PC-9 (cell line): ENCODE measurements at regions not wholly inside any gene's neighbourhood (a gene's known extent, or its start where the extent isn't known, plus 50 kb on each side); places are given as distances from the start of the nearest gene placed in this dataset.

ENCODE experiments used
- BruUV-seq: library from RNA; stranded (reverse); fragments of 400-500 nt; replicated peaks from 2 replicates; lab custom pipeline; 2021; lab: Mats Ljungman, UMichigan
- CTCF ChIA-PET: fragments of 300-600 bp; sonication (Branson Sonifier 250); formaldehyde crosslinking; loops from one replicate; lab custom pipeline; 2022; ENCODE audit warnings: antibody characterized with exemption; lab: Charles Lee
- POLR2A ChIA-PET: fragments of 300-600 bp; sonication (Branson Sonifier 250); formaldehyde crosslinking; loops from one replicate; lab custom pipeline; 2022; ENCODE audit warnings: antibody characterized with exemption; ENCODE audit not compliant: unreplicated experiment; lab: Charles Lee
- DNase-seq, 2 experiments: peaks; one replicate each; pipeline versions ENCODE4 v3.0.0 to v3.0.0-alpha.2; 2015 to 2022; ENCODE audit warnings: mixed read lengths in 1 of 2
- H2AFZ ChIP-seq: fragments of 200-600 bp; sonication (generic); 2 replicates; pipeline ENCODE4 v1.8.1; 2017; ENCODE audit warnings: antibody characterized with exemption
- H3F3A ChIP-seq: fragments of 200-600 bp; sonication (generic); 2 replicates; pipeline ENCODE4 v1.8.1; 2017; ENCODE audit warnings: antibody characterized with exemption, mild to moderate bottlenecking, low read depth; ENCODE audit not compliant: insufficient read depth
- H3K27ac ChIP-seq: fragments of 200-600 bp; sonication (generic); 2 replicates; pipeline ENCODE4 v1.6.1; 2016; ENCODE audit warnings: mixed run types
- H3K27me3 ChIP-seq: fragments of 200-600 bp; sonication (generic); 2 replicates; pipeline ENCODE4 v1.6.1; 2016; ENCODE audit warnings: low read depth, mixed run types; ENCODE audit not compliant: insufficient read depth
- H3K36me3 ChIP-seq: fragments of 200-600 bp; sonication (generic); 2 replicates; pipeline ENCODE4 v1.6.1; 2016; ENCODE audit warnings: low read depth, mixed run types
- H3K4me1 ChIP-seq: fragments of 200-600 bp; sonication (generic); replicated peaks from 2 replicates; pipeline ENCODE4 v1.6.1; 2016; ENCODE audit warnings: mixed run types; ENCODE audit not compliant: insufficient read depth
- H3K4me2 ChIP-seq: fragments of 200-600 bp; sonication (generic); 2 replicates; pipeline ENCODE4 v1.6.1; 2017; ENCODE audit warnings: mixed run types
- H3K4me3 ChIP-seq: fragments of 200-600 bp; sonication (generic); 2 replicates; pipeline ENCODE4 v1.6.1; 2016; ENCODE audit warnings: mixed run types
- H3K79me2 ChIP-seq: fragments of 200-600 bp; sonication (generic); 2 replicates; pipeline ENCODE4 v1.6.1; 2017; ENCODE audit warnings: low read depth, mixed run types
- H3K9me2 ChIP-seq: fragments of 200-600 bp; sonication (generic); 2 replicates; pipeline ENCODE4 v1.8.1; 2017; ENCODE audit warnings: mild to moderate bottlenecking; ENCODE audit not compliant: insufficient read depth
- H3K9me3 ChIP-seq: fragments of 200-600 bp; sonication (generic); 2 replicates; pipeline ENCODE4 v1.8.1; 2016; ENCODE audit warnings: low read depth; ENCODE audit not compliant: insufficient read depth
- H4K20me1 ChIP-seq: fragments of 200-600 bp; sonication (generic); 2 replicates; pipeline ENCODE4 v1.8.1; 2017; ENCODE audit not compliant: insufficient read depth
- EZH2 ChIP-seq: fragments of 200-600 bp; sonication (generic); IDR thresholded peaks from 2 replicates; pipeline ENCODE4 v1.8.0; 2017; ENCODE audit warnings: antibody characterized with exemption, low read depth
- intact Hi-C: fragments of 100-400 bp; cut with micrococcal nuclease; formaldehyde crosslinking; loops from one replicate; pipeline ENCODE4 v1.10.0; 2022; ENCODE audit not compliant: unreplicated experiment
- TF ChIP-seq, protein P1 (sequence below): fragments of 200-600 bp; sonication (generic); conservative IDR thresholded peaks from 2 replicates; pipeline ENCODE4 v1.6.1; 2017; ENCODE audit warnings: mixed run types, antibody characterized with exemption, mild to moderate bottlenecking, moderate library complexity

GRCh38 chr12:105920161-105920684, 218.5 kb downstream of the NUAK1 start:
- no peaks in the 10 kb centered on the region for H4K20me1 ChIP-seq
- H3K36me3 ChIP-seq: no peaks in the 10 kb centered on the region
- intact Hi-C loops: no loop called here
- no peak overlapping the region for H3K27ac ChIP-seq
- TF ChIP-seq, protein P1, sequence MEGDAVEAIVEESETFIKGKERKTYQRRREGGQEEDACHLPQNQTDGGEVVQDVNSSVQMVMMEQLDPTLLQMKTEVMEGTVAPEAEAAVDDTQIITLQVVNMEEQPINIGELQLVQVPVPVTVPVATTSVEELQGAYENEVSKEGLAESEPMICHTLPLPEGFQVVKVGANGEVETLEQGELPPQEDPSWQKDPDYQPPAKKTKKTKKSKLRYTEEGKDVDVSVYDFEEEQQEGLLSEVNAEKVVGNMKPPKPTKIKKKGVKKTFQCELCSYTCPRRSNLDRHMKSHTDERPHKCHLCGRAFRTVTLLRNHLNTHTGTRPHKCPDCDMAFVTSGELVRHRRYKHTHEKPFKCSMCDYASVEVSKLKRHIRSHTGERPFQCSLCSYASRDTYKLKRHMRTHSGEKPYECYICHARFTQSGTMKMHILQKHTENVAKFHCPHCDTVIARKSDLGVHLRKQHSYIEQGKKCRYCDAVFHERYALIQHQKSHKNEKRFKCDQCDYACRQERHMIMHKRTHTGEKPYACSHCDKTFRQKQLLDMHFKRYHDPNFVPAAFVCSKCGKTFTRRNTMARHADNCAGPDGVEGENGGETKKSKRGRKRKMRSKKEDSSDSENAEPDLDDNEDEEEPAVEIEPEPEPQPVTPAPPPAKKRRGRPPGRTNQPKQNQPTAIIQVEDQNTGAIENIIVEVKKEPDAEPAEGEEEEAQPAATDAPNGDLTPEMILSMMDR: no peak
- TF ChIP-seq EZH2: no peak
- no peaks in the 10 kb centered on the region for H3K27me3 ChIP-seq
- no peak overlapping the region for H3K4me3 ChIP-seq
- peaks cover 5% of the 10 kb centered on the region for H3K4me1 ChIP-seq
- CTCF ChIA-PET: no interaction called here
- no peak for DNase-seq
- no TSS peak for BruUV-seq
- POLR2A ChIA-PET: no interaction called here
- no peaks in the 10 kb centered on the region for H3K9me3 ChIP-seq
- 0 out of 2 replicates have a peak, but pooled peaks cover 4% of the 10 kb centered on the region for H3K9me2 ChIP-seq
- no peaks in the 10 kb centered on the region for H3K79me2 ChIP-seq
- H2AFZ ChIP-seq: no peak overlapping the region
- H3F3A ChIP-seq: no peaks in the 10 kb centered on the region
- H3K4me2 ChIP-seq: no peak overlapping the region

- Histone ChIP-seq H3K4me1 (peaks cover 5% of the 10 kb centered on the region), H3K27ac (no peak overlapping the region)
These were observed 217.7 kb downstream of the NUAK1 start for GRCh38 chr12:105921055-105921454.

DNA sequence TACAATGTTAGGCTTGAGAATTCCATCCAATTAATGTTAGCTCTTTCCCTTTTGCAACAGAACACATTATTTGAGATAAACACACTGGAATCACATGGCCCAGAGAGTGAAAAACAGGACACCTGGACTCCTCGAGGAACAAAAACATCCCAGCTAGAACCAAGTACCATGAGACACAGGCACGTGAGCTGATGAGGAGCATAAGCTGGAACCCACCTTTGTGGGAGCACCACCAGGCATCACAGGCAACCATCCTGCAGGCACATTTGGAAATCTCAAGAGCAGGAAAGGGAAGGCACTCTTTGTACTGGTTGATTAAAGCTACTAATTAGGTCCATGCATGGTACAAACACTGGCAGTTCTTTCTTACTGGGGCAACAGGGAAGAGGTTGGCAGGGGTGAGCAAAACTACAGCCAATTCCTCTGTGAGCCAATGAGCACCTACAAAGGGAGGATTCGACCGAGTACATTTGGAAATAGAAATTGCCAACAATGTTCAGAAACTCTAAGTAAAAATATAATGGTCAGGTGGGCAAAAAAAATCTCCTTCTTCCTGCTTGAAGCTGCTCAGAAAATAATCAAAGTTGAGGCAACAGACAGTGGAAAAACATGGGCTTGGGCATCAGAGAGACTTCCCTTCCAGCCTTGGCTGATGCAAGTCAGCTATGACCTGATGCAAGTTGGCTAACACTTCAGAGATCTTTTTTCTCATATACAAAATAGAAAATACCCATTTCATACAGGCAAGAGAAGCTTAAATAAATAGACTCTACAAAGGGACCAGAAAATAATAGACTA, 216.7 kb downstream of the NUAK1 start:
- Histone ChIP-seq H3K79me2 (no peaks in the 10 kb centered on the region), H2AFZ (no peak overlapping the region), H3K4me1 (peaks cover 5% of the 10 kb centered on the region), H3K36me3 (no peaks in the 10 kb centered on the region), H3K4me3 (no peak overlapping the region), H3K9me2 (no peaks in the 10 kb centered on the region), H4K20me1 (no peaks in the 10 kb centered on the region), H3K4me2 (no peak overlapping the region), H3F3A (no peaks in the 10 kb centered on the region), H3K27me3 (no peaks in the 10 kb centered on the region), H3K27ac (no peak overlapping the region), H3K9me3 (no peaks in the 10 kb centered on the region; the same call in 1 of the 2 replicates)
- BruUV-seq: no TSS peak
- no peak for DNase-seq
- no peak for TF ChIP-seq EZH2
- ChIA-PET CTCF (no interaction called here), POLR2A (interaction anchor here (0.6 kb wide), 1 partner anchor 217 kb away, joined by 3 read pairs; no protein-coding TSS in a partner anchor)
- intact Hi-C loops: no loop called here

More at GRCh38 chr12:105921055-105921454, 217.7 kb downstream of the NUAK1 start:
- CTCF ChIA-PET: no interaction called here
- H3K27me3 ChIP-seq: no peaks in the 10 kb centered on the region
- H3K4me2 ChIP-seq: no peak overlapping the region
- no peaks in the 10 kb centered on the region for H3K9me2 ChIP-seq
- H3F3A ChIP-seq: no peaks in the 10 kb centered on the region
- no peak overlapping the region for H2AFZ ChIP-seq
- no peak overlapping the region for H3K4me3 ChIP-seq
- no peaks in the 10 kb centered on the region for H3K79me2 ChIP-seq
- DNase-seq: no peak
- H3K36me3 ChIP-seq: no peaks in the 10 kb centered on the region
- no peak for TF ChIP-seq EZH2
- TF ChIP-seq, protein P1: no peak
- intact Hi-C loops: no loop called here
- no peaks in the 10 kb centered on the region for H3K9me3 ChIP-seq
- BruUV-seq: no TSS peak
- POLR2A ChIA-PET: interaction anchor here (0.6 kb wide), 1 partner anchor 218 kb away, joined by 3 read pairs; no protein-coding TSS in a partner anchor
- no peaks in the 10 kb centered on the region for H4K20me1 ChIP-seq
